ENCODE measurements at regions not wholly inside any gene's neighbourhood (a gene's known extent, or its start where the extent isn't known, plus 50 kb on each side); places are given as distances from the start of the nearest gene placed in this dataset.

DNA sequence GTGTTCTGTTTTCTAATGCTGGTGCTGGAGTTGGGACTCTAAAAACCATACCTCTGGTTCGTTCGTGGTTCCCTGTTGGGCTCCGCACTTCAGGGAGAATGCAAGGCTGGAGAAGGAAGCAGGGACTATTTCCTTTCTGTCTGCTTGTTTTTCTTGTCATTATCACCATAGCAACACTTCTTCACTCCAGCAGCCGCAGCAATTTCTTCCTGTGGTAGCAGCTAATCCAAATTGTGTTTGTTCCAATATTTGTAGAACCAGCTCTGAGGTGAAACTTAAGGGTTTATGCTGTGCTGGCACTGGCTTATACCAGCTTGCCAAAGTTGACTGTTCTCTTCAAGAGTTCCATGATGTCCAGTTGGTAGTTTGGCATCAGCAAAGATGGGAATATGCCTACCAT lies 301.4 kb upstream of the SYT4 start:
- no peak for TF ChIP-seq EZH2 (IDR thresholded peaks at IDR 0.05; ENCODE audit: borderline replicate concordance, insufficient read depth, low read depth, low read length, poor library complexity, severe bottlenecking)
- TF ChIP-seq, protein P1, sequence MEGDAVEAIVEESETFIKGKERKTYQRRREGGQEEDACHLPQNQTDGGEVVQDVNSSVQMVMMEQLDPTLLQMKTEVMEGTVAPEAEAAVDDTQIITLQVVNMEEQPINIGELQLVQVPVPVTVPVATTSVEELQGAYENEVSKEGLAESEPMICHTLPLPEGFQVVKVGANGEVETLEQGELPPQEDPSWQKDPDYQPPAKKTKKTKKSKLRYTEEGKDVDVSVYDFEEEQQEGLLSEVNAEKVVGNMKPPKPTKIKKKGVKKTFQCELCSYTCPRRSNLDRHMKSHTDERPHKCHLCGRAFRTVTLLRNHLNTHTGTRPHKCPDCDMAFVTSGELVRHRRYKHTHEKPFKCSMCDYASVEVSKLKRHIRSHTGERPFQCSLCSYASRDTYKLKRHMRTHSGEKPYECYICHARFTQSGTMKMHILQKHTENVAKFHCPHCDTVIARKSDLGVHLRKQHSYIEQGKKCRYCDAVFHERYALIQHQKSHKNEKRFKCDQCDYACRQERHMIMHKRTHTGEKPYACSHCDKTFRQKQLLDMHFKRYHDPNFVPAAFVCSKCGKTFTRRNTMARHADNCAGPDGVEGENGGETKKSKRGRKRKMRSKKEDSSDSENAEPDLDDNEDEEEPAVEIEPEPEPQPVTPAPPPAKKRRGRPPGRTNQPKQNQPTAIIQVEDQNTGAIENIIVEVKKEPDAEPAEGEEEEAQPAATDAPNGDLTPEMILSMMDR (IDR thresholded peaks at IDR 0.05) = no peak

Measured in B cell (primary cell).